MCF 10A (cell line): ENCODE measurements at regions not wholly inside any gene's neighbourhood (a gene's known extent, or its start where the extent isn't known, plus 50 kb on each side); places are given as distances from the start of the nearest gene placed in this dataset.

Experiments used
- BruUV-seq: library from RNA; stranded (reverse); fragments of 400-500 nt; replicated peaks from 2 replicates; lab custom pipeline; 2021; lab: Mats Ljungman, UMichigan
- CTCF ChIA-PET: fragments of 300-600 bp; sonication (Branson Sonifier 250); formaldehyde crosslinking; extraction: SDS; loops from one replicate; lab custom pipeline; 2021; ENCODE audit warnings: antibody characterized with exemption, inconsistent platforms; lab: Yijun Ruan, JAX
- POLR2A ChIA-PET: fragments of 300-600, 350-650 bp; sonication (Branson Sonifier 250); formaldehyde crosslinking; extraction: SDS; loops from one replicate; lab custom pipeline; 2020; ENCODE audit warnings: antibody characterized with exemption, inconsistent platforms; lab: Yijun Ruan, JAX
- DNase-seq: peaks from one replicate; pipeline ENCODE4 v3.0.0-alpha.2; 2018; ENCODE audit not compliant: unreplicated experiment
- H3K27ac Mint-ChIP-seq: one replicate; pipeline ENCODE4 v1.8.0; 2022; ENCODE audit warnings: mild to moderate bottlenecking, low read depth, mixed read lengths; ENCODE audit not compliant: unreplicated experiment
- H3K27me3 Mint-ChIP-seq: one replicate; pipeline ENCODE4 v1.8.0; 2022; ENCODE audit warnings: mixed read lengths; ENCODE audit not compliant: insufficient read depth, unreplicated experiment
- H3K36me3 Mint-ChIP-seq: one replicate; pipeline ENCODE4 v1.8.0; 2022; ENCODE audit warnings: mild to moderate bottlenecking, moderate library complexity, mixed read lengths; ENCODE audit not compliant: insufficient read depth, unreplicated experiment
- H3K4me1 Mint-ChIP-seq: one replicate; pipeline ENCODE4 v1.8.0; 2022; ENCODE audit warnings: mixed read lengths; ENCODE audit not compliant: insufficient read depth, unreplicated experiment
- H3K4me3 Mint-ChIP-seq: one replicate; pipeline ENCODE4 v1.8.0; 2022; ENCODE audit warnings: mild to moderate bottlenecking, moderate library complexity, mixed read lengths; ENCODE audit not compliant: unreplicated experiment
- H3K9me3 Mint-ChIP-seq: one replicate; pipeline ENCODE4 v1.8.0; 2022; ENCODE audit warnings: mixed read lengths; ENCODE audit not compliant: unreplicated experiment
- intact Hi-C: fragments of 100-400 bp; cut with micrococcal nuclease; formaldehyde crosslinking; loops from 2 replicates; pipeline ENCODE4 v1.14.1; 2022
- TF ChIP-seq, protein P1 (sequence below): fragments of 200-600 bp; IDR thresholded peaks from one replicate; pipeline ENCODE4 v1.8.0; 2022; ENCODE audit warnings: antibody characterized with exemption, mild to moderate bottlenecking; ENCODE audit not compliant: unreplicated experiment

DNA sequence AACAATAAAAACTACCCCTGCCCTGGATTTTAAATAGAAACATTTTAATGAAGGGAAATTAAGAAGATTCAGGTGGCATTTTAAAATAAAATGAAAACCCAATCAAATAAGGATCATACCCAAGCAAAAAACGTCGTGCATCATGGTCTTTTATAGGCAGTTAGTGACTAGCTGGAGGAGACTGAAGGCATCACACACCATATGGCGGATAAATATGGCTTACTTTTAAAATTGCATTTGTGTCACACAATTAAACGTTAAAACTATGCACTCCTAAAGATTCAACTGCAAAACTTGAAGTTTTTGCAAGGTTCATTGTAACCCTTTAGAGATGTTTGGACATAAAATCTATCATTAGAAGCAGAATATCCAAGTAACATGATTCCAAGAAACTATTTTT, 200.1 kb upstream of the NRG3 start:
- H3K27ac Mint-ChIP-seq = no peak overlapping the region
- no peak for DNase-seq
- no peak overlapping the region for H3K4me3 Mint-ChIP-seq
- intact Hi-C loops = no loop called here
- H3K36me3 Mint-ChIP-seq = no peaks in the 10 kb centered on the region
- TF ChIP-seq, protein P1, sequence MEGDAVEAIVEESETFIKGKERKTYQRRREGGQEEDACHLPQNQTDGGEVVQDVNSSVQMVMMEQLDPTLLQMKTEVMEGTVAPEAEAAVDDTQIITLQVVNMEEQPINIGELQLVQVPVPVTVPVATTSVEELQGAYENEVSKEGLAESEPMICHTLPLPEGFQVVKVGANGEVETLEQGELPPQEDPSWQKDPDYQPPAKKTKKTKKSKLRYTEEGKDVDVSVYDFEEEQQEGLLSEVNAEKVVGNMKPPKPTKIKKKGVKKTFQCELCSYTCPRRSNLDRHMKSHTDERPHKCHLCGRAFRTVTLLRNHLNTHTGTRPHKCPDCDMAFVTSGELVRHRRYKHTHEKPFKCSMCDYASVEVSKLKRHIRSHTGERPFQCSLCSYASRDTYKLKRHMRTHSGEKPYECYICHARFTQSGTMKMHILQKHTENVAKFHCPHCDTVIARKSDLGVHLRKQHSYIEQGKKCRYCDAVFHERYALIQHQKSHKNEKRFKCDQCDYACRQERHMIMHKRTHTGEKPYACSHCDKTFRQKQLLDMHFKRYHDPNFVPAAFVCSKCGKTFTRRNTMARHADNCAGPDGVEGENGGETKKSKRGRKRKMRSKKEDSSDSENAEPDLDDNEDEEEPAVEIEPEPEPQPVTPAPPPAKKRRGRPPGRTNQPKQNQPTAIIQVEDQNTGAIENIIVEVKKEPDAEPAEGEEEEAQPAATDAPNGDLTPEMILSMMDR = no peak
- BruUV-seq = no TSS peak
- ChIA-PET POLR2A (no interaction called here), CTCF (interaction anchor here (0.8 kb wide), 1 partner anchor 350 kb away, joined by 3 read pairs; no protein-coding TSS in a partner anchor)
- H3K9me3 Mint-ChIP-seq = no peaks in the 10 kb centered on the region
- H3K27me3 Mint-ChIP-seq = no peaks in the 10 kb centered on the region
- no peaks in the 10 kb centered on the region for H3K4me1 Mint-ChIP-seq

DNA sequence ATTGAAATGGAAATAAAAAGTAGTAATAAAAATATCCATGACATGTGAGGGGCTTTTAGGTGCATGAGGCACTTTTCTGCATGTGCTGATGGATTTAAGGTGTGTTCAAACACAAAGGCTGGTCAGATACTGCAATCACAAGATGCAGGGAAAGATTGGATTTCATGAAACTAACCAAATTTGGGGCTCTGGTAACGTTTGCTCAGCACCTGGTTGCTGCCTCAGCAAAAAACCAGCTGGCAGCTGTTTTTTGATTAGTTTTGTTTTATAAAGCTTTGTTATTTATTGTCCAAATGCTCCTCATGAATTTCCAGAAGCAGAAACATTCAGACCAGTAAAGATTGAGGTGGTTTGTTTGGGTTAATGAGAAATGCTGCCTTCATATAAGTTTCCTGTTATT, 195.7 kb upstream of the NRG3 start:
- POLR2A ChIA-PET = interaction anchor here (0.5 kb wide), 1 partner anchor 558 kb away, joined by 3 read pairs; no protein-coding TSS in a partner anchor
- no peaks in the 10 kb centered on the region for H3K27me3 Mint-ChIP-seq
- CTCF ChIA-PET = interaction anchor here (1.1 kb wide), 1 partner anchor 16 kb away, joined by 4 read pairs; no protein-coding TSS in a partner anchor
- no peaks in the 10 kb centered on the region for H3K36me3 Mint-ChIP-seq
- H3K9me3 Mint-ChIP-seq = no peaks in the 10 kb centered on the region
- BruUV-seq = no TSS peak
- no peak overlapping the region for H3K27ac Mint-ChIP-seq
- no peak overlapping the region for H3K4me3 Mint-ChIP-seq
- H3K4me1 Mint-ChIP-seq = peaks cover 6% of the 10 kb centered on the region
- DNase-seq = no peak
- TF ChIP-seq, protein P1 = no peak
- intact Hi-C loops = no loop called here

DNA sequence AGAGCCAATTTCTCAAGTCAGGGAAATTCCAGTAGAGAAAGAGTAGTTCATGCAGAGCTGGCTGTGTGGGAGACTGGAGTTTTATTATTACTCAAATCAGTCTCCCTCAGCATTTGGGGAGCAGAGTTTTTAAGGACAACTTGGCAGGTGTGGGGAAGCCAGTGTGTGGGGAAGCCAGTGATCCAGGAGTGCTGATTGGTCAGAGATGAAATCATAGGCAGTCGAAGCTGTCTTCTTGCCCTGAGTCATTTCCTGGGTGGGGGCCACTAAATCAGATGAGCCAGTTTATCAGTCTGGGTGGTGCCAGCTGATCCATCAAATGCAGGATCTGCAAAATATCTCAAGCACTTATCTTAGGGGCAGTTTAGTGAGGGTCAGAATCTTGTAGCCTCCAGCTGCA, 194.6 kb upstream of the NRG3 start:
- Mint-ChIP-seq H3K9me3 (no peaks in the 10 kb centered on the region), H3K36me3 (no peaks in the 10 kb centered on the region), H3K27ac (no peak overlapping the region), H3K27me3 (no peaks in the 10 kb centered on the region), H3K4me1 (peaks cover 6% of the 10 kb centered on the region), H3K4me3 (no peak overlapping the region)
- ChIA-PET CTCF (no interaction called here), POLR2A (no interaction called here)
- intact Hi-C loops = no loop called here
- DNase-seq = no peak
- no TSS peak for BruUV-seq
- TF ChIP-seq, protein P1 = no peak

DNA sequence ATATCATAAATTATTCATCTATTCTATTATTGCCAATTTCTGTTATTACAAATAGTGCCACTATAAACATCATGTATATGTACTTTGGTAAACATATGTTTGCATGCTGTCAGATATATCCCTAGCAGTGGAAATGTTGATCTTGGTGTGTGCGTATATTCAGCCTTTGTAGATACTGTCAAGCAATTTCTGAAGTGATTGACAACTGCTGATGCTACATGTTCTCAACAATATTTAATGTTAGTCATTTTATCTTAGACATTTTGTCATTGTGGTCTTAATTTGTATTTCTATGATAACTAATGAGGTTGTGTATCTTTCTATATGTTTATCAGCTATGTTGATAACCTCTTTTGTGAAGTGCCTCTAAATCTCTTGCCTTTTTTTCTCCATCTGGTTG, 186.5 kb upstream of the NRG3 start:
- BruUV-seq = no TSS peak
- DNase-seq = no peak
- no peaks in the 10 kb centered on the region for H3K9me3 Mint-ChIP-seq
- no peak overlapping the region for H3K4me3 Mint-ChIP-seq
- no peaks in the 10 kb centered on the region for H3K27me3 Mint-ChIP-seq
- H3K4me1 Mint-ChIP-seq = no peaks in the 10 kb centered on the region
- H3K36me3 Mint-ChIP-seq = no peaks in the 10 kb centered on the region
- ChIA-PET CTCF (no interaction called here), POLR2A (no interaction called here)
- TF ChIP-seq, protein P1 = no peak
- no peak overlapping the region for H3K27ac Mint-ChIP-seq
- intact Hi-C loops = no loop called here
